AG09309 (cell line): ENCODE measurements at regions not wholly inside any gene's neighbourhood (a gene's known extent, or its start where the extent isn't known, plus 50 kb on each side); places are given as distances from the start of the nearest gene placed in this dataset.
"Not testable (repeated sequence)": the region's sequence is repeated elsewhere in the genome, so short reads cannot be mapped to it uniquely, and the experiment has no call there.

Experiments used
- DNase-seq: peaks from one replicate; pipeline ENCODE4 v3.0.0-alpha.2; 2010; ENCODE audit warnings: low read depth
- H3K4me3 ChIP-seq: 2 replicates; pipeline ENCODE4 v1.5.1; 2011; ENCODE audit warnings: mild to moderate bottlenecking, low read depth, low read length, moderate library complexity; ENCODE audit not compliant: control insufficient read depth
- TF ChIP-seq, protein P1 (sequence below): IDR thresholded peaks from 2 replicates; pipeline ENCODE4 v1.5.1; 2011; ENCODE audit warnings: mild to moderate bottlenecking, low read depth, low read length, inconsistent platforms; ENCODE audit not compliant: insufficient read depth, control insufficient read depth; ENCODE audit errors: missing control alignments

DNA sequence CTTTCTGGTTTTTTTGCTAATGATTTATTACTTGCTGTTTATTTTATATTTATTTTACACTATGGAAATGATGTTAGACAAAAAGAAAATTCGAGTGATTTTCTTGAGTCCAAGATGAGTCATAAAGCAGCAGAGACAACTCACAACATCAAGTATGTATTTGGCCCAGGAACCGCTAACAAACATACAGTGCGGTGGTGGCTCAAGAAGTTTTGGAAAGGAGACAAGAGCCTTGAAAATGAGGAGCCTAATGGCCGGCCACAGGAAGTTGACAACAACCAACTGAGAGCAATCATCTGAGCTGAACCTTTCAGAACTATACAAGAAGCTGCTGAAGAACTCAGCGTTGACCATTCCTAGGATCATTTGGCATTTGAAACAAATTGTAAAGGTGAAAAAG lies 594.1 kb downstream of the SATB2 start:
- no peak overlapping the region for H3K4me3 ChIP-seq
- DNase-seq, result no peak
- TF ChIP-seq, protein P1, sequence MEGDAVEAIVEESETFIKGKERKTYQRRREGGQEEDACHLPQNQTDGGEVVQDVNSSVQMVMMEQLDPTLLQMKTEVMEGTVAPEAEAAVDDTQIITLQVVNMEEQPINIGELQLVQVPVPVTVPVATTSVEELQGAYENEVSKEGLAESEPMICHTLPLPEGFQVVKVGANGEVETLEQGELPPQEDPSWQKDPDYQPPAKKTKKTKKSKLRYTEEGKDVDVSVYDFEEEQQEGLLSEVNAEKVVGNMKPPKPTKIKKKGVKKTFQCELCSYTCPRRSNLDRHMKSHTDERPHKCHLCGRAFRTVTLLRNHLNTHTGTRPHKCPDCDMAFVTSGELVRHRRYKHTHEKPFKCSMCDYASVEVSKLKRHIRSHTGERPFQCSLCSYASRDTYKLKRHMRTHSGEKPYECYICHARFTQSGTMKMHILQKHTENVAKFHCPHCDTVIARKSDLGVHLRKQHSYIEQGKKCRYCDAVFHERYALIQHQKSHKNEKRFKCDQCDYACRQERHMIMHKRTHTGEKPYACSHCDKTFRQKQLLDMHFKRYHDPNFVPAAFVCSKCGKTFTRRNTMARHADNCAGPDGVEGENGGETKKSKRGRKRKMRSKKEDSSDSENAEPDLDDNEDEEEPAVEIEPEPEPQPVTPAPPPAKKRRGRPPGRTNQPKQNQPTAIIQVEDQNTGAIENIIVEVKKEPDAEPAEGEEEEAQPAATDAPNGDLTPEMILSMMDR, result no peak

- H3K4me3 ChIP-seq, result no peak overlapping the region
- TF ChIP-seq, protein P1, result no peak
- no peak for DNase-seq
Observed at GRCh38 chr2:198861080-198861479, 596.7 kb downstream of the SATB2 start.

GRCh38 chr2:198857246-198857645 lies 600.5 kb downstream of the SATB2 start:
- no peak for DNase-seq
- TF ChIP-seq, protein P1, result no peak
- no peak overlapping the region for H3K4me3 ChIP-seq

DNA sequence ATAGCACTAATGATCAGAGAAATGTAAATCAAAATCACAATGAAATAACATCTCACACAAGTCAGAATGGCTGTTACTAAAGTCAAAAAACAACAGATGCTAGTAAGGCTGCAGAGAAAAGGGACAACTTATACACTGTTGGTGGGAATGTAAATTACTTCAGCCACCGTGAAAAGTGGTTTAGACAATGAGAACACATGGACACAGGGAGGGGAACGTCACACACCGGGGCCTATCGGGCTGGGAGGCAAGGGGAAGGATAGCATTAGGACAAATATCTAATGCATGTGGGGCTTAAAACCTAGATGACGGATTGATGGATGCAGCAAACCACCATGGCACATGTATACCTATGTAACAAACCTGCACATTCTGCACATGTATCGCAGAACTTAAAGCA lies 602.0 kb downstream of the SATB2 start:
- not testable (repeated sequence) for H3K4me3 ChIP-seq, DNase-seq

DNA sequence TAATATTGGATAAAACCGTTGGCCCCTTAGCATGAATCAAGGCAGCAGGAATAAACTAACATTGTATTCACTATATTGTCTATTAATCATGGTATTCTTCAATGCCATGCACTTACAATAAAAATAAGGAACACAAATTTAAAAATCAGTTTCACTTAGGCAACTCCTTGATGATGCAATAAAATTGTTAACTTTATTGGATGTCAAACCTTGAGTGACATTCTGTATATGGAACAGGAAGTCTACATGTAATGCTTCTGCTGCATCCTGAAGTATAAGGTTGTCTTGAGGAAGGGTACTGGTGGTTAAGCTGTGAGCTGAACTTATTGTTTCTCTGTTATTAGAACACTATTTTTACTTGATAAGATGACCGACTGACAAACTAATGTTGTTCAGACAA lies 605.5 kb downstream of the SATB2 start:
- TF ChIP-seq, protein P1, result no peak
- H3K4me3 ChIP-seq, result no peak overlapping the region

GRCh38 chr2:198825534-198825933 lies 632.2 kb downstream of the SATB2 start:
- TF ChIP-seq, protein P1, result no peak
- no peak for DNase-seq

More for the DNA sequence above, 605.5 kb downstream of the SATB2 start:
- no peak for DNase-seq

DNA sequence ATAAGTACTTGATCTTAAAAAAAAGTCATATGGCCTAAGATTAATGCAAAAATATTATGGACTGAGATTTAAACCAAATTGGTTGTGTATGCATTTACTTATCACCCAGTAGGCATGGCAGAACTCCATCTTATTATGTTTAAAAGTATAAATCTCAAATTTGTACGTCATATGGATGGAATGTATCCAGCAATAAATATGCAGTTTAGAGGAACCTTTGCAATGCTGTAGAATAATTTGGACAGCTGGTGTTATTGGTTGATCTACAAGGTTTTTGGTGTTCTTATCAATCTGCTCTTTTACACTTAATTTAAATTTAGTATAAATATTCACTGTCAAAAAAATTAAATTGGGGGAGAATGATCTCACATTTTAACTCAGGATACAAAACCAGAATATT lies 640.2 kb downstream of the SATB2 start:
- no peak for DNase-seq
- H3K4me3 ChIP-seq, result no peak overlapping the region
- TF ChIP-seq, protein P1, result no peak

More at GRCh38 chr2:198825534-198825933, 632.2 kb downstream of the SATB2 start:
- H3K4me3 ChIP-seq, result no peak overlapping the region

DNA sequence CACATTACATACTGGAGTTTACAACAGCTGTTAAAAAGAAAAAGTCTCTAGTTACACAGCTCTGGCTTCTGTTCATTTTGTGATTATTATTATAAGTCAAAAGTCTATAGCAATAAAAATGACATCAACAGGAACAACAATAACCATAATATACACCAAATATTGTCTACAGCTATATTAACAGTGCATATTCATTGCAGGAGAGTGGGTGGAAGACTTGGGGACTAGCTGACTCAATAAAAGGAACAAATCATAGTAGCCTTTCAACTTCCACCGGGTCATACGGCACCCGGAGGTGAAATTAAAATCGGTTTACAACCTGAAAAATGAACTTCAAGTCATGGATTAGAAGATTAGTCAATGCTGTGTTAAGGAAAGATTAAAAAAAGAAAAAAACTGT lies 642.1 kb downstream of the SATB2 start:
- no peak overlapping the region for H3K4me3 ChIP-seq
- DNase-seq, result no peak
- TF ChIP-seq, protein P1, result no peak
